ENCODE measurements at regions not wholly inside any gene's neighbourhood (a gene's known extent, or its start where the extent isn't known, plus 50 kb on each side); places are given as distances from the start of the nearest gene placed in this dataset.
A peak's percentile ranks its signal among the peaks of the same experiment; 100 is the strongest.

DNA sequence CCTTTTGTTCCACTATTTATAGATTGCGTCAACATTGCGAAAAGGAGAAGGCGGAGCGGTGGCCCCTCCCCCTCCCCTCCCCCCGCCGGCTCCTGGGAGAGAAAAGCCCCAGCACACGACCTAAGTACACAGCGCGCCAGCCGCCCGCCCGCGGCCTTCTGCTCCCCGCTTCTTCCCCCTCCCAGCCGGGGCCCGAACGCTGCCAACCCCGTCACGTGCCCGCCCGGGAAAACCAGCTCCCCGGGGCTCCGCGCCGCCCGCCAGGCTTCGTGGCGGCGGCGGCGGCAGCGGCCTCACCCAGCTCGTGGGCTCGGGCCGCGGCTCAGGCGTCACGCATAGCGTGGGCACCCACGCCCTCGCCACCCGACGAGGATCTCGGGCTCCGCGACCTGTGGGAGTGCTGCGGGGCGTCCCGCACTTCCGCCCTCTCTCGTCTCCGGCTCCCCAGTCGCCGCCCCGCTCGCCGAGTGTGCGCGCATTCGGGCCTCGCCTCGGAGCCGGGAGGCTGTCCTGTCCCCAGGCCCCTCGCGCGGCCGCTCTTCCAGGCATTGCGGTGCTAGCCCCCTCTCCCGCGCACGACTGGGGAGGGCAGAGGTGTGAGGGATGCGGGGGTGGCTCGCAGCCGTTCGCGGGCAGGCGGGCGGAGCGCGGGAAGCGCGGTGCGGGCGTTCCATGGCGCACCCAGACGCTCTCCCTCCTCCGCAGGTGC is 110.5 kb downstream of the KCNRG start:
- TF ChIP-seq, protein P1, sequence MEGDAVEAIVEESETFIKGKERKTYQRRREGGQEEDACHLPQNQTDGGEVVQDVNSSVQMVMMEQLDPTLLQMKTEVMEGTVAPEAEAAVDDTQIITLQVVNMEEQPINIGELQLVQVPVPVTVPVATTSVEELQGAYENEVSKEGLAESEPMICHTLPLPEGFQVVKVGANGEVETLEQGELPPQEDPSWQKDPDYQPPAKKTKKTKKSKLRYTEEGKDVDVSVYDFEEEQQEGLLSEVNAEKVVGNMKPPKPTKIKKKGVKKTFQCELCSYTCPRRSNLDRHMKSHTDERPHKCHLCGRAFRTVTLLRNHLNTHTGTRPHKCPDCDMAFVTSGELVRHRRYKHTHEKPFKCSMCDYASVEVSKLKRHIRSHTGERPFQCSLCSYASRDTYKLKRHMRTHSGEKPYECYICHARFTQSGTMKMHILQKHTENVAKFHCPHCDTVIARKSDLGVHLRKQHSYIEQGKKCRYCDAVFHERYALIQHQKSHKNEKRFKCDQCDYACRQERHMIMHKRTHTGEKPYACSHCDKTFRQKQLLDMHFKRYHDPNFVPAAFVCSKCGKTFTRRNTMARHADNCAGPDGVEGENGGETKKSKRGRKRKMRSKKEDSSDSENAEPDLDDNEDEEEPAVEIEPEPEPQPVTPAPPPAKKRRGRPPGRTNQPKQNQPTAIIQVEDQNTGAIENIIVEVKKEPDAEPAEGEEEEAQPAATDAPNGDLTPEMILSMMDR (IDR thresholded peaks at IDR 0.05) = no peak
- TF ChIP-seq POLR2A (IDR thresholded peaks at IDR 0.05; ENCODE audit: low read depth) (peak; percentile 55), POLR2AphosphoS5 (IDR thresholded peaks at IDR 0.05) (peak; percentile 67 to 83), EP300 (IDR thresholded peaks at IDR 0.05) (no peak)

Measured in esophagus muscularis mucosa (tissue), 4 donors.